Right lobe of liver (tissue), 4 donors: ENCODE measurements at regions not wholly inside any gene's neighbourhood (a gene's known extent, or its start where the extent isn't known, plus 50 kb on each side); places are given as distances from the start of the nearest gene placed in this dataset.

Source experiments
- POLR2A ChIP-seq: fragments of 450-650 bp; IDR thresholded peaks from one replicate; pipeline ENCODE4 v1.6.1; 2017; ENCODE audit warnings: antibody characterized with exemption, mild to moderate bottlenecking
- TF ChIP-seq, protein P1 (sequence below), 4 donors: fragments of 200-600 bp in 3 of 4; fragments of 450-650 bp in 1 of 4; IDR thresholded peaks; one replicate each; pipeline versions ENCODE4 v1.5.1 to v1.8.0; 2016 to 2022; ENCODE audit warnings: antibody characterized with exemption in 4 of 4, mild to moderate bottlenecking in 2 of 4
- donor health status: DM: no; HTN: no; CAD: no.
- donor health status: DM: no; HTN: no; CAD: no.
- donor health status: DM: no; HTN: yes; CAD: no.

DNA sequence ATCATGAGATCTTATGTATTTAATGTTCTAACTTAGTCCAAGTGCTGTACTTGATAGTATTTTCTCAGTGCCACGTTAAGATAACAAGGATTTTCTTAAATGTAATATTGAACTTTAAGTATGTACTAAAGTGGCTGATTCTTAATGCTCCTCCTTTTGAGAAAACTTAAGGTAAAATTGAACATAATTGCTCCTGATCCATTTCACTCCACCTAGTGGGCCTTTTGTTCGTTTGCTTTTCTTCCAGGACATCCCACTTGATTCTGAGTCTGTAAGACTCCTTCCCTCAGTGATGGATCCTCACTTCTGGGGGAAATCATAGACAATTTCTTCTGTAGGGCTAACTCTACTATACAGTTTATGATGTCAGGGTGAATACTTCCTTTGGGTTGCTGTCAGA, 173.1 kb downstream of the LMO4 start:
- no peak for TF ChIP-seq POLR2A
- TF ChIP-seq, protein P1, sequence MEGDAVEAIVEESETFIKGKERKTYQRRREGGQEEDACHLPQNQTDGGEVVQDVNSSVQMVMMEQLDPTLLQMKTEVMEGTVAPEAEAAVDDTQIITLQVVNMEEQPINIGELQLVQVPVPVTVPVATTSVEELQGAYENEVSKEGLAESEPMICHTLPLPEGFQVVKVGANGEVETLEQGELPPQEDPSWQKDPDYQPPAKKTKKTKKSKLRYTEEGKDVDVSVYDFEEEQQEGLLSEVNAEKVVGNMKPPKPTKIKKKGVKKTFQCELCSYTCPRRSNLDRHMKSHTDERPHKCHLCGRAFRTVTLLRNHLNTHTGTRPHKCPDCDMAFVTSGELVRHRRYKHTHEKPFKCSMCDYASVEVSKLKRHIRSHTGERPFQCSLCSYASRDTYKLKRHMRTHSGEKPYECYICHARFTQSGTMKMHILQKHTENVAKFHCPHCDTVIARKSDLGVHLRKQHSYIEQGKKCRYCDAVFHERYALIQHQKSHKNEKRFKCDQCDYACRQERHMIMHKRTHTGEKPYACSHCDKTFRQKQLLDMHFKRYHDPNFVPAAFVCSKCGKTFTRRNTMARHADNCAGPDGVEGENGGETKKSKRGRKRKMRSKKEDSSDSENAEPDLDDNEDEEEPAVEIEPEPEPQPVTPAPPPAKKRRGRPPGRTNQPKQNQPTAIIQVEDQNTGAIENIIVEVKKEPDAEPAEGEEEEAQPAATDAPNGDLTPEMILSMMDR (IDR thresholded peaks at IDR 0.05) = no peak
